D341Med (cell line): ENCODE measurements at regions not wholly inside any gene's neighbourhood (a gene's known extent, or its start where the extent isn't known, plus 50 kb on each side); places are given as distances from the start of the nearest gene placed in this dataset.

ENCODE experiments used
- DNase-seq: peaks from one replicate; pipeline ENCODE4 v3.0.0; 2012; ENCODE audit warnings: low spot score

- DNase-seq = no peak
Measured at GRCh38 chr3:41103200-41103599, 96.1 kb upstream of the CTNNB1 start.

- DNase-seq = no peak
Measured at GRCh38 chr3:41104147-41104546, 95.2 kb upstream of the CTNNB1 start.

GRCh38 chr3:41106691-41107090 is 92.6 kb upstream of the CTNNB1 start:
- no peak for DNase-seq

GRCh38 chr3:41111011-41111410 is 88.3 kb upstream of the CTNNB1 start:
- DNase-seq = no peak

GRCh38 chr3:41112466-41112865 is 86.8 kb upstream of the CTNNB1 start:
- DNase-seq = no peak

- no peak for DNase-seq
Measured at GRCh38 chr3:41115069-41115468, 84.2 kb upstream of the CTNNB1 start.

- DNase-seq = no peak
Measured at GRCh38 chr3:41116851-41117250, 82.5 kb upstream of the CTNNB1 start.

- no peak for DNase-seq
Measured at GRCh38 chr3:41117398-41117870, 81.9 kb upstream of the CTNNB1 start.

GRCh38 chr3:41118461-41119390 is 80.6 kb upstream of the CTNNB1 start:
- no peak for DNase-seq

- DNase-seq = no peak
Measured at GRCh38 chr3:41120460-41120859, 78.8 kb upstream of the CTNNB1 start.

GRCh38 chr3:41125258-41125657 is 74.0 kb upstream of the CTNNB1 start:
- no peak for DNase-seq

- DNase-seq = no peak
Measured at GRCh38 chr3:41126472-41126871, 72.8 kb upstream of the CTNNB1 start.

- no peak for DNase-seq
Measured at GRCh38 chr3:41126961-41127360, 72.3 kb upstream of the CTNNB1 start.

- DNase-seq = no peak
Measured at GRCh38 chr3:41127414-41127813, 71.9 kb upstream of the CTNNB1 start.

GRCh38 chr3:41129731-41130130 is 69.6 kb upstream of the CTNNB1 start:
- no peak for DNase-seq

- DNase-seq = no peak
Measured at GRCh38 chr3:41131224-41131623, 68.1 kb upstream of the CTNNB1 start.

GRCh38 chr3:41137686-41138111 is 61.6 kb upstream of the CTNNB1 start:
- DNase-seq = no peak

GRCh38 chr3:41138146-41138545 is 61.2 kb upstream of the CTNNB1 start:
- DNase-seq = no peak

- DNase-seq = no peak
Measured at GRCh38 chr3:41138601-41139000, 60.7 kb upstream of the CTNNB1 start.

GRCh38 chr3:41140242-41140641 is 59.1 kb upstream of the CTNNB1 start:
- no peak for DNase-seq

- no peak for DNase-seq
Measured at GRCh38 chr3:41141433-41142167, 57.7 kb upstream of the CTNNB1 start.

GRCh38 chr3:41143421-41144031 is 55.8 kb upstream of the CTNNB1 start:
- DNase-seq = no peak

GRCh38 chr3:41144631-41145030 is 54.7 kb upstream of the CTNNB1 start:
- no peak for DNase-seq
